OCI-LY3 (cell line): ENCODE measurements at regions not wholly inside any gene's neighbourhood (a gene's known extent, or its start where the extent isn't known, plus 50 kb on each side); places are given as distances from the start of the nearest gene placed in this dataset.
"Not testable (repeated sequence)": the region's sequence is repeated elsewhere in the genome, so short reads cannot be mapped to it uniquely, and the experiment has no call there.

Experiments
- H2AFZ ChIP-seq: fragments of 200-600, 300-600 bp; shearing (Covaris generic); 2 replicates; pipeline ENCODE4 v1.6.0; 2014; ENCODE audit warnings: antibody characterized with exemption, low read depth, low read length
- H3K27ac ChIP-seq: fragments of 200-600, 300-600 bp; sonication (generic); 2 replicates; pipeline ENCODE4 v1.5.1; 2014; ENCODE audit warnings: mild to moderate bottlenecking, low read length, moderate library complexity, mixed read lengths
- H3K27me3 ChIP-seq: fragments of 200-600, 300-600 bp; sonication (generic); 2 replicates; pipeline ENCODE4 v1.6.1; 2014; ENCODE audit warnings: low read depth, low read length, mixed read lengths
- H3K36me3 ChIP-seq: fragments of 200-600, 300-600 bp; sonication (generic); replicated peaks from 2 replicates; pipeline ENCODE3; 2014; ENCODE audit warnings: low read depth, low read length, mixed read lengths
- H3K4me1 ChIP-seq: fragments of 300-600, 200-600 bp; sonication (generic); 2 replicates; pipeline ENCODE4 v1.6.1; 2014; ENCODE audit warnings: low read length, mixed read lengths
- H3K4me2 ChIP-seq: fragments of 200-600, 300-600 bp; sonication (generic); 2 replicates; pipeline ENCODE4 v1.6.1; 2014; ENCODE audit warnings: low read length, mixed read lengths
- H3K4me3 ChIP-seq: fragments of 300-600, 200-600 bp; sonication (generic); 2 replicates; pipeline ENCODE4 v1.5.1; 2014; ENCODE audit warnings: antibody characterized with exemption, mild to moderate bottlenecking, low read length, moderate library complexity
- H3K79me2 ChIP-seq: fragments of 300-600, 200-600 bp; shearing (Covaris generic); 2 replicates; pipeline ENCODE4 v1.6.1; 2014; ENCODE audit warnings: mild to moderate bottlenecking, low read length, mixed read lengths
- H3K9ac ChIP-seq: fragments of 300-600, 200-600 bp; shearing (Covaris generic); 2 replicates; pipeline ENCODE4 v1.6.0; 2014; ENCODE audit warnings: mild to moderate bottlenecking, low read length, moderate library complexity
- H3K9me3 ChIP-seq: fragments of 200-600, 300-600 bp; shearing (Covaris generic); 2 replicates; pipeline ENCODE4 v1.6.1; 2014; ENCODE audit warnings: low read length, mixed read lengths; ENCODE audit not compliant: insufficient read depth
- H4K20me1 ChIP-seq: fragments of 200-600, 300-600 bp; sonication (generic); 2 replicates; pipeline ENCODE4 v1.6.1; 2016; ENCODE audit warnings: low read length, mixed read lengths; ENCODE audit not compliant: insufficient read depth
- EZH2phosphoT487 ChIP-seq: fragments of 200-600 bp; shearing (Covaris generic); IDR thresholded peaks from 2 replicates; pipeline ENCODE4 v1.6.1; 2018; ENCODE audit warnings: antibody characterized with exemption, mixed run types, low read depth
- TF ChIP-seq, protein P1 (sequence below): fragments of 200-600, 300-600 bp; sonication (generic); IDR thresholded peaks from 2 replicates; pipeline ENCODE4 v1.5.1; 2014; ENCODE audit warnings: antibody characterized with exemption, low read length, low read depth

- no peak for TF ChIP-seq EZH2phosphoT487
- TF ChIP-seq, protein P1, sequence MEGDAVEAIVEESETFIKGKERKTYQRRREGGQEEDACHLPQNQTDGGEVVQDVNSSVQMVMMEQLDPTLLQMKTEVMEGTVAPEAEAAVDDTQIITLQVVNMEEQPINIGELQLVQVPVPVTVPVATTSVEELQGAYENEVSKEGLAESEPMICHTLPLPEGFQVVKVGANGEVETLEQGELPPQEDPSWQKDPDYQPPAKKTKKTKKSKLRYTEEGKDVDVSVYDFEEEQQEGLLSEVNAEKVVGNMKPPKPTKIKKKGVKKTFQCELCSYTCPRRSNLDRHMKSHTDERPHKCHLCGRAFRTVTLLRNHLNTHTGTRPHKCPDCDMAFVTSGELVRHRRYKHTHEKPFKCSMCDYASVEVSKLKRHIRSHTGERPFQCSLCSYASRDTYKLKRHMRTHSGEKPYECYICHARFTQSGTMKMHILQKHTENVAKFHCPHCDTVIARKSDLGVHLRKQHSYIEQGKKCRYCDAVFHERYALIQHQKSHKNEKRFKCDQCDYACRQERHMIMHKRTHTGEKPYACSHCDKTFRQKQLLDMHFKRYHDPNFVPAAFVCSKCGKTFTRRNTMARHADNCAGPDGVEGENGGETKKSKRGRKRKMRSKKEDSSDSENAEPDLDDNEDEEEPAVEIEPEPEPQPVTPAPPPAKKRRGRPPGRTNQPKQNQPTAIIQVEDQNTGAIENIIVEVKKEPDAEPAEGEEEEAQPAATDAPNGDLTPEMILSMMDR, result no peak
- Histone ChIP-seq H3K27me3 (no peaks in the 10 kb centered on the region), H3K4me2 (no peak overlapping the region)
Observed at GRCh38 chr10:131580674-131581073, 269.2 kb upstream of the TCERG1L start.

DNA sequence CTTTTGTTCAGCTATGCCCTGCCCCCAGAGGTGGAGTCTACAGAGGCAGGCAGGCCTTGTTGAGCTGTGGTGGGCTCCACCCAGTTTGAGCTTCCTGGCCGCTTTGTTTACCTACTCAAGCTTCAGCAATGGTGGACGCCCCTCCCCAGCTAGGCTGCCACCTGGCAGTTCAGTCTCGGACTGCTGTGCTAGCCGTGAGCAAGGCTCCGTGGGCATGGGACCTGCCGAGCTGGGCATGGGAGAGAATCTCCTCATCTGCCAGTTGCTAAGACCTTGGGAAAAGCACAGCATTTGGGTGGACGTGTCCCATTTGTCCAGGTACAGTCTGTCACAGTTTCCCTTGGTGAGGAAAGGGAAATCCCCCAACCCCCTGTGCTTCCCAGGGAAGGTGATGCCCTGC lies 270.0 kb upstream of the TCERG1L start:
- H3K79me2 ChIP-seq, H3K36me3 ChIP-seq, H3K9ac ChIP-seq, H2AFZ ChIP-seq, H3K27ac ChIP-seq, H3K27me3 ChIP-seq, H3K9me3 ChIP-seq, H3K4me1 ChIP-seq, H4K20me1 ChIP-seq, H3K4me2 ChIP-seq, H3K4me3 ChIP-seq: not testable (repeated sequence)

More at GRCh38 chr10:131580674-131581073, 269.2 kb upstream of the TCERG1L start:
- Histone ChIP-seq H3K9me3 (no peaks in the 10 kb centered on the region), H3K4me3 (no peak overlapping the region), H3K36me3 (no peaks in the 10 kb centered on the region), H3K79me2 (no peaks in the 10 kb centered on the region), H3K27ac (no peak overlapping the region), H3K4me1 (no peaks in the 10 kb centered on the region), H2AFZ (no peak overlapping the region), H3K9ac (no peak overlapping the region), H4K20me1 (no peaks in the 10 kb centered on the region)

GRCh38 chr10:131584287-131584686 lies 272.8 kb upstream of the TCERG1L start:
- Histone ChIP-seq H3K27ac (no peak overlapping the region), H4K20me1 (no peaks in the 10 kb centered on the region), H3K4me1 (no peaks in the 10 kb centered on the region), H2AFZ (no peak overlapping the region), H3K36me3 (no peaks in the 10 kb centered on the region), H3K27me3 (no peaks in the 10 kb centered on the region), H3K4me2 (no peak overlapping the region), H3K9ac (no peak overlapping the region), H3K9me3 (no peaks in the 10 kb centered on the region), H3K79me2 (no peaks in the 10 kb centered on the region), H3K4me3 (no peak overlapping the region)
- TF ChIP-seq EZH2phosphoT487, result no peak
- TF ChIP-seq, protein P1, result no peak

- Histone ChIP-seq H3K4me2 (no peak overlapping the region), H4K20me1 (no peaks in the 10 kb centered on the region), H3K79me2 (no peaks in the 10 kb centered on the region), H3K27ac (no peak overlapping the region), H3K4me3 (no peak overlapping the region), H3K4me1 (no peaks in the 10 kb centered on the region), H2AFZ (no peak overlapping the region), H3K36me3 (no peaks in the 10 kb centered on the region), H3K9me3 (no peaks in the 10 kb centered on the region), H3K27me3 (no peaks in the 10 kb centered on the region), H3K9ac (no peak overlapping the region)
- TF ChIP-seq EZH2phosphoT487, result no peak
- TF ChIP-seq, protein P1, result no peak
Observed at GRCh38 chr10:131585761-131586160, 274.2 kb upstream of the TCERG1L start.

GRCh38 chr10:131586958-131587357 lies 275.4 kb upstream of the TCERG1L start:
- Histone ChIP-seq H3K27me3 (no peaks in the 10 kb centered on the region), H3K9me3 (no peaks in the 10 kb centered on the region), H3K79me2 (no peaks in the 10 kb centered on the region), H3K36me3 (no peaks in the 10 kb centered on the region), H3K27ac (no peak overlapping the region), H3K4me1 (no peaks in the 10 kb centered on the region), H3K4me2 (no peak overlapping the region), H3K4me3 (no peak overlapping the region), H2AFZ (no peak overlapping the region), H4K20me1 (no peaks in the 10 kb centered on the region), H3K9ac (no peak overlapping the region)
- TF ChIP-seq EZH2phosphoT487, result no peak
- TF ChIP-seq, protein P1, result no peak
